ENCODE measurements at regions not wholly inside any gene's neighbourhood (a gene's known extent, or its start where the extent isn't known, plus 50 kb on each side); places are given as distances from the start of the nearest gene placed in this dataset.

GRCh38 chr3:166955201-166955939 is 424.7 kb downstream of the ZBBX start:
- no peak for TF ChIP-seq EP300 (IDR thresholded peaks at IDR 0.05)
- TF ChIP-seq POLR2A (IDR thresholded peaks at IDR 0.05; ENCODE audit: low read depth) = no peak
- TF ChIP-seq, protein P1, sequence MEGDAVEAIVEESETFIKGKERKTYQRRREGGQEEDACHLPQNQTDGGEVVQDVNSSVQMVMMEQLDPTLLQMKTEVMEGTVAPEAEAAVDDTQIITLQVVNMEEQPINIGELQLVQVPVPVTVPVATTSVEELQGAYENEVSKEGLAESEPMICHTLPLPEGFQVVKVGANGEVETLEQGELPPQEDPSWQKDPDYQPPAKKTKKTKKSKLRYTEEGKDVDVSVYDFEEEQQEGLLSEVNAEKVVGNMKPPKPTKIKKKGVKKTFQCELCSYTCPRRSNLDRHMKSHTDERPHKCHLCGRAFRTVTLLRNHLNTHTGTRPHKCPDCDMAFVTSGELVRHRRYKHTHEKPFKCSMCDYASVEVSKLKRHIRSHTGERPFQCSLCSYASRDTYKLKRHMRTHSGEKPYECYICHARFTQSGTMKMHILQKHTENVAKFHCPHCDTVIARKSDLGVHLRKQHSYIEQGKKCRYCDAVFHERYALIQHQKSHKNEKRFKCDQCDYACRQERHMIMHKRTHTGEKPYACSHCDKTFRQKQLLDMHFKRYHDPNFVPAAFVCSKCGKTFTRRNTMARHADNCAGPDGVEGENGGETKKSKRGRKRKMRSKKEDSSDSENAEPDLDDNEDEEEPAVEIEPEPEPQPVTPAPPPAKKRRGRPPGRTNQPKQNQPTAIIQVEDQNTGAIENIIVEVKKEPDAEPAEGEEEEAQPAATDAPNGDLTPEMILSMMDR (IDR thresholded peaks at IDR 0.05) = no peak

Data from esophagus muscularis mucosa (tissue), 4 donors.